ENCODE measurements at regions not wholly inside any gene's neighbourhood (a gene's known extent, or its start where the extent isn't known, plus 50 kb on each side); places are given as distances from the start of the nearest gene placed in this dataset.
"Not testable (repeated sequence)": the region's sequence is repeated elsewhere in the genome, so short reads cannot be mapped to it uniquely, and the experiment has no call there.

DNA sequence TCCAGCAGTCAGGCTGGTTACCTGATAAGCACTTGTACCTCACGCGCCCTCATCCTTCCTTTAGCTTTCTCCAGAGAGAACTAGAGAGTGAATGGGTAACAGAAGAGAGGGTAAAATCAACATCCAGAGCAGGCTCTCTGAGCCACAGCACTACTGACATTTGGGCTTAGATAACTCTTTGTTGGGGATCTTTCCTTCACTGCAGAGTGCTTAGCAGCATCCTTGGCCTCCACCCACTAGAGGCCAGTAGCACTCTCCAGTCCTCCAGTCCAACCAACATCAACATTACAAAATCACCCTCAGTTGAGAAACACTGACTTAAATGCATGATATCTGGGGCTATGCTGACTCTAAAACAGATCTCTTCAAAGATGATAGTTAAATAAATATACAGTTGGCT lies 220.7 kb downstream of the TACR3 start:
- no peaks in the 10 kb centered on the region for H3K27me3 ChIP-seq (ENCODE audit: insufficient read depth, low read length)
- no peak overlapping the region for H3K4me3 ChIP-seq (ENCODE audit: low read depth, low read length)
- no peaks in the 10 kb centered on the region for H3K36me3 ChIP-seq (ENCODE audit: insufficient read depth, low read length)
- no peaks in the 10 kb centered on the region for H3K79me2 ChIP-seq (ENCODE audit: control insufficient read depth, insufficient read depth, low read length, unreplicated experiment)
- H3K27ac ChIP-seq (ENCODE audit: low read depth, low read length), result peak overlapping the region; percentile 81
- peaks cover 27% of the 10 kb centered on the region for H3K4me1 ChIP-seq (ENCODE audit: control insufficient read depth, insufficient read depth, low read length, unreplicated experiment)
- peak overlapping the region; percentile 49 for H2AFZ ChIP-seq (ENCODE audit: low read length, unreplicated experiment)

DNA sequence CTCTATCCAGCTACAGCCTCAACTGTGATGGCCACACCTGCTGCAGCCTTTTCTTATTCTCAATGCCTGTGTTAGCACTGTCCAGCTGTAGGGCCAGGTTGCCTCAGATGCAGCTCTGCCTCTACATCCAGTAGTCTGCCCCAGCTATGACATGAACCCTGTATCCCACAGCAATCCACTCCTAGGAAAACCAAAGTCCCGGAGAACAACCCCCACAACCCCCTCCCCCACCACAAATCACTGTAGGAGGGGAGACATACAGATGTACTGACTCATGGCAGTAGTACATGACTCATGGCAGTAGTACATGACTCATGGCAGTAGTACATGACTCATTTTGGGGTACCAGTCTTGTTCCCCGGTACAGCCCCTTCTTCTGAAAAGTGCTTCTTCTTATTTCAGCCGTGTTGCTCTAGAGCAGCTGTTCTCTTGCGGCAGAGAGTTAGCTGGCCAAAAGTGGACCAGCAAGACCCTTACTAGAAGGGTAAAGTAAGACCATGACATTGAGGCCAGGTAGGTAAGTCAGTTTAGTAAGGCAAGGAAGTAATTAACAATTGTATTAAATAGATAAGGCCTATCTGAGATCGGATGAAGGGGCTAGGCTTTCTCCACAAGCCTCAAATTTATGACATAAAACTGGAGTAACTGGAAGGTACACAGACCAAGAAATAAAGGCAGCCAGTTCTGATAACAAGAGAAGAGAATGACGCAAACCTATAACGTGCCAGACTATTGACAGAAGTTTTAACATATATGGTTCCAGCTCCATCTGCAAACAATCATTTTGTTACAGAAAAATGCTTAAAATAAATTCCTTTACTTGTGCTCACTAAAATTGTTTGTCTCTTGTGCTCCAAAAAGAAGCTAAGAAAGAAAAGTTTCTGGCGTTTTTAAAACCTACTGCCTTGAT lies 221.4 kb downstream of the TACR3 start:
- no peaks in the 10 kb centered on the region for H3K36me3 ChIP-seq (ENCODE audit: insufficient read depth, low read length)
- peaks cover 27% of the 10 kb centered on the region for H3K4me1 ChIP-seq (ENCODE audit: control insufficient read depth, insufficient read depth, low read length, unreplicated experiment)
- H3K27me3 ChIP-seq (ENCODE audit: insufficient read depth, low read length), result no peaks in the 10 kb centered on the region
- H2AFZ ChIP-seq (ENCODE audit: low read length, unreplicated experiment), result peak overlapping the region; percentile 49
- peak overlapping the region; percentile 81 for H3K27ac ChIP-seq (ENCODE audit: low read depth, low read length)
- H3K79me2 ChIP-seq (ENCODE audit: control insufficient read depth, insufficient read depth, low read length, unreplicated experiment), result no peaks in the 10 kb centered on the region
- peak overlapping the region; percentile 38; the same call in 1 of the 2 replicates for H3K4me3 ChIP-seq (ENCODE audit: low read depth, low read length)

DNA sequence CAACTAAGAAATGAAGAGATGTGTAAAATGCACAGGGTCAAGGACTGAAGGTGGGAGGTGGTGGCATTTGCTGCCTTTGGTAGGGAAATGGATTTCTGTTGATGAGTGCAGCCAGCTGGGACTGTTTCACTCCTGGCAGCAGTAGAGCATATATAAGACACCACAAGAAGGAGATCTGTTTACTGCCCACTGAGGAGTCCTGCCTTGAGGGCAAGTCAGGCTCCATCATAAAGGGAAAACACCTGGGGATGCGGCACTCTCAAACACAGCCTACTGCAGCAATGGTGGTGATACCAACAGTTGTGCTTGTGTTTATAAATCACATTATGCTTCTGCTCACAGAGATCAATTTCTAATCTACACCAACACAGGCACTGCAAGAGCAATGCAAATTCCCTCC lies 222.1 kb downstream of the TACR3 start:
- H3K27me3 ChIP-seq (ENCODE audit: insufficient read depth, low read length), result no peaks in the 10 kb centered on the region
- H3K27ac ChIP-seq (ENCODE audit: low read depth, low read length), result 0 out of 2 replicates have a peak overlapping the region, but pooled peaks have one; percentile 81
- H3K4me3 ChIP-seq (ENCODE audit: low read depth, low read length), result peak overlapping the region; percentile 38; the same call in 1 of the 2 replicates
- H3K36me3 ChIP-seq (ENCODE audit: insufficient read depth, low read length), result no peaks in the 10 kb centered on the region
- peaks cover 27% of the 10 kb centered on the region for H3K4me1 ChIP-seq (ENCODE audit: control insufficient read depth, insufficient read depth, low read length, unreplicated experiment)
- H2AFZ ChIP-seq (ENCODE audit: low read length, unreplicated experiment), result no peak overlapping the region
- H3K79me2 ChIP-seq (ENCODE audit: control insufficient read depth, insufficient read depth, low read length, unreplicated experiment), result no peaks in the 10 kb centered on the region

DNA sequence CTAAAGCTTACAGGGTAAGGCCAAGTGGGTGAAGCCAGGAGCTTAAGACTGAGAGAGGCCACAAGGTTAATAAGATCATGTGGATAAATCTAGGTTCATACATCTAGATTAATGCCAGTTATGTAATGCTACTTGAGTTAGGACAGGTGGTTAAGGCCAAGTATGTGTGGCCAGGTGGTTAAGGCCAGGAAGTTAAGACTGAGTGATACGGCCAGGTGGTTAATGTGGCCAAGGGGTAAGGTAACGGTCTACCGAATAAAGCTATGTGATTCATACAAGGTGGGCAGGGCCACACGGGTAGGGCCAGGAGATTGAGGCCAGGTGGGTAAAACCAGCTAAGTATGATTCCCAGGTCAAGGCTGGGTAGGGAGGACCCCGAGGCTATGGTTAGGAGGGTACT lies 223.0 kb downstream of the TACR3 start:
- Histone ChIP-seq H3K4me3 (ENCODE audit: low read depth, low read length) (no peak overlapping the region), H2AFZ (ENCODE audit: low read length, unreplicated experiment) (no peak overlapping the region), H3K27me3 (ENCODE audit: insufficient read depth, low read length) (no peaks in the 10 kb centered on the region), H3K27ac (ENCODE audit: low read depth, low read length) (no peak overlapping the region), H3K79me2 (ENCODE audit: control insufficient read depth, insufficient read depth, low read length, unreplicated experiment) (no peaks in the 10 kb centered on the region), H3K36me3 (ENCODE audit: insufficient read depth, low read length) (no peaks in the 10 kb centered on the region), H3K4me1 (ENCODE audit: control insufficient read depth, insufficient read depth, low read length, unreplicated experiment) (peaks cover 27% of the 10 kb centered on the region)

DNA sequence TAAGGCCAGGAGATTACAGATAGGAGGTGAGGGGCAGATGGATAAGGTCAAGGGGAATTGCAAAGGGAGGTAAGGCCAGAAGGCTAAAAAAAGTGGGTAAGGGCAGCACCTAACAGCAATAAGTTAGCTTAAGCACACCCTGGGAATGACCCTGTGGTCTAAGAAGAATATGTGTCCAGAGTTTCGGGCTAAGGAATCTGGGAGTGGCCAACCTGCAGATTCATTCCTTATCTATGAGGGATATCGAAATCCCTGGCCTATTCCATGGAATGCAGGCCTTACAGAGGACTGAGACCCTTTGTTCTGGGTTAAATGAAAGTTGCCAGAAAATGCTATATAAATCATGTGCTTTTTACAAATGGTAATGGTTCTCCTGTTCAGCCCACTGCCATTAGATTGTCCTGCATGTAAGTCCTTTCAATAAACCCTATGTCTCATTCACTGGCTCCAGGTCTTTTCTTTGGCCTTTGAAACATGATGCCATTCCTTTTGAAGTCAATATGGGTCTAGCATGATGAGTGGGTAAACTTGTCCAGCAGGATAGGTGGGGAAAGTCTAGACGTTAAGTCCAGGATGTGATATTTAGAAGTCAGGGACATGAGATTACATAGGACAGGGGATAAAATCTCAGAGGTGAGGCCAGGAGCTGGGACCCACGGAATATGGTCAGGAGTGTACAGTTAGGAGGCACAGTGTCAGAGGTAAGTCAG lies 226.2 kb downstream of the TACR3 start:
- Histone ChIP-seq H3K27me3 (ENCODE audit: insufficient read depth, low read length) (no peaks in the 10 kb centered on the region), H3K27ac (ENCODE audit: low read depth, low read length) (no peak overlapping the region), H2AFZ (ENCODE audit: low read length, unreplicated experiment) (no peak overlapping the region), H3K4me3 (ENCODE audit: low read depth, low read length) (no peak overlapping the region), H3K4me1 (ENCODE audit: control insufficient read depth, insufficient read depth, low read length, unreplicated experiment) (peaks cover 16% of the 10 kb centered on the region), H3K79me2 (ENCODE audit: control insufficient read depth, insufficient read depth, low read length, unreplicated experiment) (no peaks in the 10 kb centered on the region), H3K36me3 (ENCODE audit: insufficient read depth, low read length) (no peaks in the 10 kb centered on the region)

DNA sequence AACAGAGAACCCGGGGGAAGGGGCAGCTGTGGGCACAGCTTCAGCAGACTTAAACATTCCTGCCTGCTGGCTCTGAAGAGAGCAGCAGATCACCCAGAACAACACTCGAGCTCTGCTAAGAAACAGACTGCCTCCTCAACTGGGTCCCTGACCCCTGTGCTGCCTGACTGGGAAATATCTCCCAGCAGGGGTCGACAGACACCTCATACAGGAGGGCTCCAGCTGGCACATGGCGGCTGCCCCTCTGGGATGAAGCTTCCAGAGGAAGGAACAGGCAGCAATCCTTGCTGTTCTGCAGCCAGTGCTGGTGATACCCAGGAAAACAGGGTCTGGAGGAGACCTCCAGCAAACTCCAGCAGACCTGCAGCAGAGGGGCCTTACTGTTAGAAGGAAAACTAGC lies 234.5 kb downstream of the TACR3 start:
- H2AFZ ChIP-seq (ENCODE audit: low read length, unreplicated experiment); H3K79me2 ChIP-seq (ENCODE audit: control insufficient read depth, insufficient read depth, low read length, unreplicated experiment); H3K4me3 ChIP-seq (ENCODE audit: low read depth, low read length); H3K36me3 ChIP-seq (ENCODE audit: insufficient read depth, low read length); H3K4me1 ChIP-seq (ENCODE audit: control insufficient read depth, insufficient read depth, low read length, unreplicated experiment); H3K27ac ChIP-seq (ENCODE audit: low read depth, low read length); H3K27me3 ChIP-seq (ENCODE audit: insufficient read depth, low read length): not testable (repeated sequence)

DNA sequence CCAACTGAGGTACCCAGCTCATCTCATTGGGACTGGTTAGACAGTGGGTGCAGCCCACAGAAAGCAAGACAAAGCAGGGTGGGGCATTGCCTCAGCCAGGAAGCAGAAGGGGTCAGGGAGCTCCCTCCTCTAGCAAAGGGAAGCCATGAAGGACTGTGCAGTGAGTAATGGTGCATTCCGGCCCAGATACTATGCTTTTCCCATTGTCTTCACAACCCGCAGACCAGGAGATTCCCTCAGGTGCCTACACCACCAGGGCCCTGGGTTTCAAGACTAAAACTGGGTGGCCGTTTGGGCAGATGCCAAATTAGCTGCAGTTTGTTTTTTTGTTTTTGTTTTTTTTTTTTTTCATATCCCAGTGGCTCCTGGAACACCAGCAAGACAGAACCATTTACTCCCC lies 235.3 kb downstream of the TACR3 start:
- no peaks in the 10 kb centered on the region for H3K36me3 ChIP-seq (ENCODE audit: insufficient read depth, low read length)
- no peak overlapping the region for H2AFZ ChIP-seq (ENCODE audit: low read length, unreplicated experiment)
- H3K79me2 ChIP-seq (ENCODE audit: control insufficient read depth, insufficient read depth, low read length, unreplicated experiment), result no peaks in the 10 kb centered on the region
- H3K4me3 ChIP-seq (ENCODE audit: low read depth, low read length), result no peak overlapping the region
- H3K27me3 ChIP-seq (ENCODE audit: insufficient read depth, low read length), result no peaks in the 10 kb centered on the region
- no peaks in the 10 kb centered on the region for H3K4me1 ChIP-seq (ENCODE audit: control insufficient read depth, insufficient read depth, low read length, unreplicated experiment)
- no peak overlapping the region for H3K27ac ChIP-seq (ENCODE audit: low read depth, low read length)

DNA sequence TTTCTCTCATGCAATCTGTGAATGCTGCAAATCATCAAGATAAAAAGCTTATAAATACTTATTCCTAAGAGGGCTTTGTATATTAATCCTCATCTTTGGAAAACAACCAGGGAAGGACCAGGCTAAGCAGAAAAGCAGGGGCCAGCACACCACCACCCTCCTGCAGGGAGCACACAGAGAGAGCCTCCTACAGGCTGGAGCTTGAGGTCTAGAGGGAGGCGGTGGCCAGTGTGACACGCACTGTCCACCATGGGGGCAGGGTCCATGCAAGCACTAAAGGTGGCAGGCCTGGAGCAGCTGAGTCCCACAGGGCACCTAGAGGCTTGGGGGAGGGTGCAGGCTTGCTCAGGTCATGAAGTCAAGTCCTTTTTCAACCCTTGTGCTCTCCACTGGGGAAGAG lies 236.9 kb downstream of the TACR3 start:
- Histone ChIP-seq H3K27me3 (ENCODE audit: insufficient read depth, low read length) (no peaks in the 10 kb centered on the region), H3K4me3 (ENCODE audit: low read depth, low read length) (no peak overlapping the region), H2AFZ (ENCODE audit: low read length, unreplicated experiment) (no peak overlapping the region), H3K4me1 (ENCODE audit: control insufficient read depth, insufficient read depth, low read length, unreplicated experiment) (no peaks in the 10 kb centered on the region), H3K27ac (ENCODE audit: low read depth, low read length) (no peak overlapping the region), H3K79me2 (ENCODE audit: control insufficient read depth, insufficient read depth, low read length, unreplicated experiment) (no peaks in the 10 kb centered on the region), H3K36me3 (ENCODE audit: insufficient read depth, low read length) (no peaks in the 10 kb centered on the region)

DNA sequence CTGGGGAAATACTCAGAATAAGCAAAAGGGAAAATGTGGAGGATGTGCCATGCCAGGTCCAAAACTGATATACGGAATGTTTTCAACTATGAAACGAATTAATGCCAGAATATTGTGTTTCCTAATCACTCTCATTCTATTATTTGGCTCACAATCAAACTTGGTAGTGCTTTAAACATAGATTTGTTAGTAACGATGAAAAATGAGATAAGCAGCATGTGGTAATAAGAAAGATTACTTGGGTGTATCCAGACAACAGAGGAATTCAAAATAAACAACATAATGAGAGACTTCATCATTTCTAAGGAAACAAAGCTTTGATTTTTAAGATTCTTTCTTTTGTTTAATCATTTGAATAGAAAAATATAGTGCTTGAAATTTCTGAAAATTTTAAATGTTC lies 237.3 kb downstream of the TACR3 start:
- Histone ChIP-seq H3K27ac (ENCODE audit: low read depth, low read length) (no peak overlapping the region), H3K79me2 (ENCODE audit: control insufficient read depth, insufficient read depth, low read length, unreplicated experiment) (no peaks in the 10 kb centered on the region), H2AFZ (ENCODE audit: low read length, unreplicated experiment) (no peak overlapping the region), H3K36me3 (ENCODE audit: insufficient read depth, low read length) (no peaks in the 10 kb centered on the region), H3K27me3 (ENCODE audit: insufficient read depth, low read length) (no peaks in the 10 kb centered on the region), H3K4me3 (ENCODE audit: low read depth, low read length) (no peak overlapping the region), H3K4me1 (ENCODE audit: control insufficient read depth, insufficient read depth, low read length, unreplicated experiment) (no peaks in the 10 kb centered on the region)

DNA sequence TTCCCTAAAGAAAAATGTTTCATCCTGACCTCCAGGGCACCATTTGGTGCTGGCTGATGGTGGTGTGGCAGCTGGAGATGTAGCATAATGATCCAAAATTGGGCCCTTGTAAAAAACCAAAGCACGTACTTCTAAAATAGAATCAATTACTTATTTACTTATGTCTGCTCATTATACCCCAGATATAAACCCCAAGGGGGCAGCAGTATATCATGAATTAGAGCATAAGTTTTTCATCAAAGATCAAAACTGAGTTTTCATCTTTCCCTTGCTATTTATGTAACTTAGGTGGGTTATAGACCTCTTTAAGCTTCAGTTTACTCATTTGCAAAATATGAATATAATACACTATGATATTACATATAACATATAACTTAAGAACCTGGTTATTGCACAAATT lies 241.1 kb downstream of the TACR3 start:
- Histone ChIP-seq H3K4me1 (ENCODE audit: control insufficient read depth, insufficient read depth, low read length, unreplicated experiment) (no peaks in the 10 kb centered on the region), H3K27ac (ENCODE audit: low read depth, low read length) (no peak overlapping the region), H3K27me3 (ENCODE audit: insufficient read depth, low read length) (peaks cover 12% of the 10 kb centered on the region; the same call in 1 of the 2 replicates), H3K36me3 (ENCODE audit: insufficient read depth, low read length) (no peaks in the 10 kb centered on the region), H3K4me3 (ENCODE audit: low read depth, low read length) (no peak overlapping the region), H3K79me2 (ENCODE audit: control insufficient read depth, insufficient read depth, low read length, unreplicated experiment) (no peaks in the 10 kb centered on the region), H2AFZ (ENCODE audit: low read length, unreplicated experiment) (no peak overlapping the region)

DNA sequence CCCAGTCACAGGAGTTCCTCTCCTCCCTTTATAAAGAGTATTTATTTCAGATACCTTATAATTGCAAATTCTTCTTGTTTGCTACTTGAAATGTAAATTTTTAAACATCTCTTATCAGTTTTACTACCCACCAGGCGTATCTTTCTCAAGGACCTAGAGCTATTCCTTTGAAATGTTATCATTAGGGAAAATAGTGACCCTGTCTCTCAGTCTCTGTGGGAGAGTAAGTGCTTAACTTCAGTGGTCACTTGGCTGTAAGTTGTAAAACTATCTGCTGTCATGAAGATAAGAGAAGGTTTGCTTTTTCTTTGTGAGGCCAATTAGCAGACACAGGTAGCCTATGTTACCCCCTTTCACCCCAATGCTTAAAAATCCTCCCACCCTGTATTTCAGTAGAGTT lies 241.6 kb downstream of the TACR3 start:
- Histone ChIP-seq H3K4me3 (ENCODE audit: low read depth, low read length) (no peak overlapping the region), H2AFZ (ENCODE audit: low read length, unreplicated experiment) (no peak overlapping the region), H3K27ac (ENCODE audit: low read depth, low read length) (no peak overlapping the region), H3K36me3 (ENCODE audit: insufficient read depth, low read length) (no peaks in the 10 kb centered on the region), H3K79me2 (ENCODE audit: control insufficient read depth, insufficient read depth, low read length, unreplicated experiment) (no peaks in the 10 kb centered on the region), H3K27me3 (ENCODE audit: insufficient read depth, low read length) (peaks cover 12% of the 10 kb centered on the region; the same call in 1 of the 2 replicates), H3K4me1 (ENCODE audit: control insufficient read depth, insufficient read depth, low read length, unreplicated experiment) (no peaks in the 10 kb centered on the region)

Data from ACC112 (cell line).